Activated B cell treated with CpG ODN at 0.5 μM for 24 hours (primary cell): ENCODE measurements at regions not wholly inside any gene's neighbourhood (a gene's known extent, or its start where the extent isn't known, plus 50 kb on each side); places are given as distances from the start of the nearest gene placed in this dataset.

Experiments
- ATAC-seq: fragments of 200-7000 bp; cut with Tn5 transposase; one replicate; pipeline ENCODE4 v1.10.0; 2021; ENCODE audit warnings: low read depth, mild to moderate bottlenecking, moderate library complexity
- CTCF ChIA-PET: fragments of 350-600 bp; sonication (Branson Sonifier 250); formaldehyde crosslinking; loops from one replicate; lab custom pipeline; 2021; ENCODE audit warnings: antibody characterized with exemption; lab: Charles Lee
- POLR2A ChIA-PET: fragments of 350-600 bp; sonication (Branson Sonifier 250); formaldehyde crosslinking; loops from one replicate; lab custom pipeline; 2021; ENCODE audit warnings: antibody characterized with exemption; lab: Charles Lee
- DNase-seq: peaks from one replicate; pipeline ENCODE4 v3.0.0; 2022
- H3K27ac Mint-ChIP-seq: one replicate; pipeline ENCODE4 v1.8.0; 2020; ENCODE audit warnings: mixed read lengths
- H3K27me3 Mint-ChIP-seq: one replicate; pipeline ENCODE4 v1.8.0; 2021; ENCODE audit warnings: mixed read lengths
- H3K36me3 Mint-ChIP-seq: one replicate; pipeline ENCODE4 v1.8.0; 2021; ENCODE audit warnings: low read depth, mixed read lengths
- H3K4me1 Mint-ChIP-seq: one replicate; pipeline ENCODE4 v1.8.0; 2021; ENCODE audit warnings: mixed read lengths
- H3K4me3 Mint-ChIP-seq: one replicate; pipeline ENCODE4 v1.8.0; 2020; ENCODE audit warnings: mild to moderate bottlenecking, mixed read lengths
- H3K9me3 Mint-ChIP-seq: one replicate; pipeline ENCODE4 v1.8.0; 2020; ENCODE audit warnings: mixed read lengths
- intact Hi-C: fragments of 100-400 bp; cut with micrococcal nuclease; formaldehyde crosslinking; loops from one replicate; pipeline ENCODE4 v1.15.1; 2024
- TF ChIP-seq, protein P1 (sequence below): fragments of 200-600 bp; IDR thresholded peaks from one replicate; pipeline ENCODE4 v1.8.0; 2022; ENCODE audit warnings: antibody characterized with exemption, mild to moderate bottlenecking

- TF ChIP-seq, protein P1, sequence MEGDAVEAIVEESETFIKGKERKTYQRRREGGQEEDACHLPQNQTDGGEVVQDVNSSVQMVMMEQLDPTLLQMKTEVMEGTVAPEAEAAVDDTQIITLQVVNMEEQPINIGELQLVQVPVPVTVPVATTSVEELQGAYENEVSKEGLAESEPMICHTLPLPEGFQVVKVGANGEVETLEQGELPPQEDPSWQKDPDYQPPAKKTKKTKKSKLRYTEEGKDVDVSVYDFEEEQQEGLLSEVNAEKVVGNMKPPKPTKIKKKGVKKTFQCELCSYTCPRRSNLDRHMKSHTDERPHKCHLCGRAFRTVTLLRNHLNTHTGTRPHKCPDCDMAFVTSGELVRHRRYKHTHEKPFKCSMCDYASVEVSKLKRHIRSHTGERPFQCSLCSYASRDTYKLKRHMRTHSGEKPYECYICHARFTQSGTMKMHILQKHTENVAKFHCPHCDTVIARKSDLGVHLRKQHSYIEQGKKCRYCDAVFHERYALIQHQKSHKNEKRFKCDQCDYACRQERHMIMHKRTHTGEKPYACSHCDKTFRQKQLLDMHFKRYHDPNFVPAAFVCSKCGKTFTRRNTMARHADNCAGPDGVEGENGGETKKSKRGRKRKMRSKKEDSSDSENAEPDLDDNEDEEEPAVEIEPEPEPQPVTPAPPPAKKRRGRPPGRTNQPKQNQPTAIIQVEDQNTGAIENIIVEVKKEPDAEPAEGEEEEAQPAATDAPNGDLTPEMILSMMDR, result no peak
- DNase-seq, result no peak
- H3K4me1 Mint-ChIP-seq, result peaks cover 2% of the 10 kb centered on the region
- H3K27ac Mint-ChIP-seq, result no peak overlapping the region
- no peak for ATAC-seq
- ChIA-PET CTCF (no interaction called here), POLR2A (no interaction called here)
- H3K9me3 Mint-ChIP-seq, result no peaks in the 10 kb centered on the region
- intact Hi-C loops, result no loop called here
- no peak overlapping the region for H3K4me3 Mint-ChIP-seq
- H3K36me3 Mint-ChIP-seq, result no peaks in the 10 kb centered on the region
- H3K27me3 Mint-ChIP-seq, result no peaks in the 10 kb centered on the region
Observed at GRCh38 chr2:212897296-212897695, 254.1 kb downstream of the IKZF2 start.

DNA sequence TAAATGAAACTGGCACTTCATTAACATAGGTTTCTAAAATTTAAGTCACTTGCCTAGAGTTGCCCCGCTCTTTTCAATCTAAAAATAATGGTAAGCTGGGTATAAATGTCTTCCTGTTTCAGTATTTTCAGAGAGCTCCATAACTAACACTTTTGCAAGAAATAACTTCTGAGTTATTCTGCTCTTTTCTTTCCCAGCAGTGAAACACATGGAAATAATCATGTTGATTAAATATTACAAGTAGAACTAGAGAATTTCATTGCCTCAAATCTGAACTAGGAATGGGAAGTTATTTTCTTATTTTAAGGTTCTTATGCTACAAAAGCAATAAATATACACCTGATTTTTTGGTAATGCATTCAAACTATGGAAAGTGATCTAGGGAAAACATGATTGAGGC is 257.4 kb downstream of the IKZF2 start:
- Mint-ChIP-seq H3K36me3 (no peaks in the 10 kb centered on the region), H3K4me3 (no peak overlapping the region), H3K9me3 (no peaks in the 10 kb centered on the region), H3K4me1 (peaks cover 6% of the 10 kb centered on the region), H3K27me3 (peaks cover 2% of the 10 kb centered on the region), H3K27ac (no peak overlapping the region)
- CTCF ChIA-PET, result no interaction called here
- DNase-seq (no peak), ATAC-seq (no peak)
- intact Hi-C loops, result no loop called here
- TF ChIP-seq, protein P1, result no peak
- POLR2A ChIA-PET, result no interaction called here

DNA sequence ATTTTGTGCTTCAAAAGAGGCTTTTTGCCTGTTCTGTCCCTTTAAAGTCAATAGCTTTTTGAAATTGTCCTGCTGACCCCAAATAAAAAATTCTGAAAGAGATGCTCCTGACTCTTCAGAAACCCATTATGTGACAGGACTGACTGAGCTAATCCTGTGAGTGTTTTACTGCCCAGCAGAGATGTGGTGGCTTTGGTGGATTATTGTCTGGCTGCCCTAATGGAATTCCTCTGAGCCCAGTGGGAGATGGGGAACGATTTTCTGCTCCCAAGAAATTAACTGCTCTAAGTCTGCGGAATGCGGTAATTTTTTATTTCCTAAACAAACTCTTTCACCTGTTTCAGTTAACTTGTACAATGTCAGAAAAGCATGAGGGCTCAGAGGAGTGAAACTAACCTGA is 258.2 kb downstream of the IKZF2 start:
- POLR2A ChIA-PET, result no interaction called here

DNA sequence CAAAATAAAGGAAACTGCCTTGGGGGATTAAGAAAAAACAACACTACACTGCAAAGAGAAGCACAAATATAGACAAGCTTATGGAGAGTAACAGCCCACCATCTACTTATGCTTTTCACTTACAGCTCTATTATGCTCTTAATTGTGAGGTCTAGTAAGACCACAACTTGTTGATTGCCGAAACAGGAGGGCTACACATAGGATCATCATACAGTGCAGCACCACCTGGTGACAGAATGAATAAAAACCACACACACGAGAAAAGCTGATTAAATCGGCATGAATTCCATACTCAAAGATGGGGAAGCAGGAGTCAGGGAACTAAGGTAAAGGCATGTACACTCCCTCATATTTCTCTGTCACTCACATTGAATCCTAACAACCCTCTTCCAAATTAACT is 259.2 kb downstream of the IKZF2 start:
- H3K4me3 Mint-ChIP-seq, result no peak overlapping the region
- H3K36me3 Mint-ChIP-seq, result no peaks in the 10 kb centered on the region
- peaks cover 6% of the 10 kb centered on the region for H3K4me1 Mint-ChIP-seq
- ChIA-PET CTCF (interaction anchor here (1.2 kb wide), 1 partner anchor 115 kb away, joined by 3 read pairs; no protein-coding TSS in a partner anchor), POLR2A (no interaction called here)
- no peaks in the 10 kb centered on the region for H3K9me3 Mint-ChIP-seq
- ATAC-seq (no peak), DNase-seq (no peak)
- intact Hi-C loops, result no loop called here
- no peak overlapping the region for H3K27ac Mint-ChIP-seq
- TF ChIP-seq, protein P1, result no peak
- H3K27me3 Mint-ChIP-seq, result peaks cover 2% of the 10 kb centered on the region

More for the DNA sequence above, 258.2 kb downstream of the IKZF2 start:
- H3K4me1 Mint-ChIP-seq, result peaks cover 6% of the 10 kb centered on the region
- CTCF ChIA-PET, result interaction anchor here (1.2 kb wide), 2 partner anchors 116 to 261 kb away, joined by 3 to 4 read pairs; no protein-coding TSS in a partner anchor
- no peaks in the 10 kb centered on the region for H3K36me3 Mint-ChIP-seq
- no peak overlapping the region for H3K27ac Mint-ChIP-seq
- DNase-seq (no peak), ATAC-seq (no peak)
- H3K27me3 Mint-ChIP-seq, result peaks cover 2% of the 10 kb centered on the region
- no peaks in the 10 kb centered on the region for H3K9me3 Mint-ChIP-seq
- intact Hi-C loops, result no loop called here
- no peak overlapping the region for H3K4me3 Mint-ChIP-seq
- TF ChIP-seq, protein P1, result no peak

DNA sequence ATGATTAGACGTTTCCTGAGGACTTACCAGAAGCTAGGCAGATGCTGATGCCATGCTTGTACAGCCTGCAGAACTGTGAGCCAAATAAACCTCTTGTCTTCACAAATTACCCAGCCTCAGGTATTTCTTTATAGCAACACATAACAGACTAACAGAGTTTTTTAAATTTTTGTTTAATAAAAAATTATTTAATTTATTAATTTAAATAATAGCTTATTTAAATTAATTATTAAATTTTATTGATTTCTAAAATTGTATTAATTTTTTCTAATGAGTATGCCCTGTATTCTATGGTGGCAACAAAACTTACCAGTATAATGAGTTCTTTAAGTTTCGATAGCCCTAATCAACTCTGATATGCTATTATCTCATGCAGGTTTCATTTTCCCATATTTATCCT is 259.8 kb downstream of the IKZF2 start:
- DNase-seq (no peak), ATAC-seq (no peak)
- TF ChIP-seq, protein P1, result no peak
- H3K9me3 Mint-ChIP-seq, result peaks cover under 1% of the 10 kb centered on the region
- CTCF ChIA-PET, result no interaction called here
- H3K4me1 Mint-ChIP-seq, result peaks cover 6% of the 10 kb centered on the region
- no peak overlapping the region for H3K4me3 Mint-ChIP-seq
- peaks cover under 1% of the 10 kb centered on the region for H3K36me3 Mint-ChIP-seq
- H3K27me3 Mint-ChIP-seq, result peaks cover 2% of the 10 kb centered on the region
- POLR2A ChIA-PET, result no interaction called here
- H3K27ac Mint-ChIP-seq, result no peak overlapping the region
- intact Hi-C loops, result no loop called here
